ENCODE measurements at regions not wholly inside any gene's neighbourhood (a gene's known extent, or its start where the extent isn't known, plus 50 kb on each side); places are given as distances from the start of the nearest gene placed in this dataset.
A peak's percentile ranks its signal among the peaks of the same experiment; 100 is the strongest.

DNA sequence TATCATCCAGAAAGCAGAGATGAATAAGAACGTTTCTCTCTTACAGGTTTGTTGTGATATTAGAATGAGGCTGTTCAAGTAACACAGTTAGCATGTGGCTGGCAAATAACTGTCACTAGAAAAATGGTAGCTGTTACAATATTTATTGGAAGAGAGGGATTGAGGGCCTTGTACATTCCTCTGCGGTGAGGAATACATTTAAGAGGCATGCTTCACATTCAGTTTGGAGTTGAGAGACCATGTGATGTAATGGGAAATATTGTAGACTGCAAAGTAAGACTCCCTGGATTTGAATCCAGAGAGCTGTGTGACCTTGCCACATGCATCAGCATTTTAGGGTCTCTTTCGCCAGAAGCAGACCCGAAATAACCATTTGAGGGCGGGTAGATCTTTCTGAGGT lies 104.8 kb upstream of the KIT start:
- ATAC-seq (ENCODE audit: low FRiP score in 2 of 2): peak in 1 of 2 donors; percentile 37
- Histone ChIP-seq H3K36me3 (no peaks in the 10 kb centered on the region), H3K4me1 (peaks cover 0 to 11% (median 0%) of the 10 kb centered on the region in 4 donors), H3K27ac (no peak overlapping the region), H3K9me3 (no peaks in the 10 kb centered on the region), H3K4me3 (no peak overlapping the region), H3K27me3 (no peaks in the 10 kb centered on the region)
- no peak for DNase-seq
- TF ChIP-seq EP300 (IDR thresholded peaks at IDR 0.05) (no peak), POLR2AphosphoS5 (IDR thresholded peaks at IDR 0.05) (no peak), POLR2A (IDR thresholded peaks at IDR 0.05) (no peak)
- TF ChIP-seq, protein P1, sequence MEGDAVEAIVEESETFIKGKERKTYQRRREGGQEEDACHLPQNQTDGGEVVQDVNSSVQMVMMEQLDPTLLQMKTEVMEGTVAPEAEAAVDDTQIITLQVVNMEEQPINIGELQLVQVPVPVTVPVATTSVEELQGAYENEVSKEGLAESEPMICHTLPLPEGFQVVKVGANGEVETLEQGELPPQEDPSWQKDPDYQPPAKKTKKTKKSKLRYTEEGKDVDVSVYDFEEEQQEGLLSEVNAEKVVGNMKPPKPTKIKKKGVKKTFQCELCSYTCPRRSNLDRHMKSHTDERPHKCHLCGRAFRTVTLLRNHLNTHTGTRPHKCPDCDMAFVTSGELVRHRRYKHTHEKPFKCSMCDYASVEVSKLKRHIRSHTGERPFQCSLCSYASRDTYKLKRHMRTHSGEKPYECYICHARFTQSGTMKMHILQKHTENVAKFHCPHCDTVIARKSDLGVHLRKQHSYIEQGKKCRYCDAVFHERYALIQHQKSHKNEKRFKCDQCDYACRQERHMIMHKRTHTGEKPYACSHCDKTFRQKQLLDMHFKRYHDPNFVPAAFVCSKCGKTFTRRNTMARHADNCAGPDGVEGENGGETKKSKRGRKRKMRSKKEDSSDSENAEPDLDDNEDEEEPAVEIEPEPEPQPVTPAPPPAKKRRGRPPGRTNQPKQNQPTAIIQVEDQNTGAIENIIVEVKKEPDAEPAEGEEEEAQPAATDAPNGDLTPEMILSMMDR (IDR thresholded peaks at IDR 0.05): no peak
- WGBS, 2 donors: 76 to 89% methylated on average over 5 of the region's 5 CpGs

DNA sequence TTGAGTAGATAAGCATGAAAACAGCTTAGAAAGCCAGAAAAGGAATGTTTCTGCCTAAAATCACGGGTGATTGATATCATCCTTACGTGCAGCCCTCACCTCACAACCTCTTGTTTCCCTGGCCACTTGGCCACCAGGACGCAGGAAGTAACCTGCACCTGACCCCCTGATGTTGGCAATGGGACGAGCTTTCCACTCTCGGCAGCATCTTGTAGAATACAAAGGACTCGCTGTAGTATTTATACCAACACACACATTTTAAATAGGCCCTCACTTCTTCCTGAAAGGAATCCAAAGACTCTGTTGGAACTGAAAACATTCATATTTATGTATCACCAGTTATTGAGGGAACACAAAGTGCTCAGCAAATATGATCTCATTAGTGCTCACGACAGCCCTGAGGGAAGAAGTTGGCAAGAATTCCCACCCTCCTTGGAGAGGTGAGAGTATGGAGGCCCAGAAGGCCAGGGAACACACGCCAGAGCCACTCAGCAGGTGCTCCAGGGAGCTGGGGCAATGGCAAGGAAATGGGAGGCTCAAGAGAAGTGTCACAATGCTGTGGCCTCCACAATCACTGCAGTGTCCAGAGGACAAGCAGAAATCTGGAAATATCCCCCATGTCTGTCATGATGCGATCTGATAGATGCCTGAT lies 103.3 kb upstream of the KIT start:
- DNase-seq (peak in 1 of 2 donors; percentile 50), ATAC-seq (ENCODE audit: low FRiP score in 2 of 2) (peak; percentile 24 to 34)
- H3K4me3 ChIP-seq: no peak overlapping the region
- H3K27ac ChIP-seq: peak overlapping the region in 1 of 4 donors; percentile 27
- TF ChIP-seq POLR2AphosphoS5 (IDR thresholded peaks at IDR 0.05): peak in 1 of 2 donors; percentile 27
- TF ChIP-seq POLR2A (IDR thresholded peaks at IDR 0.05): no peak
- TF ChIP-seq EP300 (IDR thresholded peaks at IDR 0.05): peak in 1 of 4 donors; percentile 41
- TF ChIP-seq, protein P1 (IDR thresholded peaks at IDR 0.05): no peak
- H3K4me1 ChIP-seq: peaks cover 0 to 11% (median 5%) of the 10 kb centered on the region in 4 donors
- WGBS, 2 donors: 63 to 66% methylated on average over 9 of the region's 9 CpGs
- H3K9me3 ChIP-seq: no peaks in the 10 kb centered on the region
- H3K27me3 ChIP-seq: no peaks in the 10 kb centered on the region
- no peaks in the 10 kb centered on the region for H3K36me3 ChIP-seq

DNA sequence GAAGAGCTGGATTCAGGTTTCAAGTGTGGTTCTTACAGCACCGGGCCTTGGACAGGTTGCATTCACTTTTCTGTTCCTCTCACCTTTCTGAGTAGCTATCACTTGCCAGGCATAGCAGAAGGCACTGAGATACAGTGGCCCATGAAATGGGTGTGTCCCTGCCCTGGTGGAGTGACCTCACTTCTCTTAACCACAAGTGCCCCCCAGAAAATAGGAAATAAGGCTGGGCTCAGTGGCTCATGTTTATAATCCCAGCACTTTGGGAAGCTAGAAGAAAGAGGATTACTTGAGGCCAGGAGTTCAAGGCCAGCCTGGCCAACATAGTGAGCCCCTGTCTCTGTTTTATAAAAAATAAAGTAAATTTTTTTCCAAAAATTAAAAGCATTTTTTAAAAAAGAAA lies 101.7 kb upstream of the KIT start:
- Histone ChIP-seq H3K4me1 (peaks cover 0 to 8% (median 6%) of the 10 kb centered on the region in 4 donors), H3K4me3 (no peak overlapping the region), H3K9me3 (no peaks in the 10 kb centered on the region), H3K36me3 (no peaks in the 10 kb centered on the region), H3K27me3 (no peaks in the 10 kb centered on the region), H3K27ac (no peak overlapping the region)
- no peak for TF ChIP-seq POLR2AphosphoS5 (IDR thresholded peaks at IDR 0.05)
- TF ChIP-seq, protein P1 (IDR thresholded peaks at IDR 0.05): no peak
- TF ChIP-seq EP300 (IDR thresholded peaks at IDR 0.05): no peak
- TF ChIP-seq POLR2A (IDR thresholded peaks at IDR 0.05): no peak
- ATAC-seq (ENCODE audit: low FRiP score in 2 of 2) (no peak), DNase-seq (no peak)
- 62 to 67% methylated on average over 1 of the region's 1 CpG for WGBS, 2 donors

DNA sequence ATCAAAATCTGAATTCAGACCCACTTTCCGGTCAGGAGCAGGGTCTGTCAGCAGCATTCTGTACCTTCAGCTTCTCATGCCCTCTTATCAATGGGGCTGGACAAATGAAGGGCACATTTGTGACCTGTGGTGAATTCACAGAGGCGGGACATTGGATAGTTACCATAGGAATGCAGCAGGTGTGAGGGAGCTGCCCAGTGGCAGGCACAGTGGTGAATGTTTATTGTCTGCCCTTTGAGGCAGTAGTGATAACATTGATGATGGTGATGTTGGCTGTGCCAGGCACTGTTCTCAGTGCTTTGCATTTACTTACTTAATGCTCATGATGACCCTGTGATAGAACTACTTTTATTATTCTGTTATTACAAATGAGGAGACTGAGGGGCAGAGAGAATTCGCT lies 101.2 kb upstream of the KIT start:
- WGBS, 2 donors: 93 to 95% methylated on average over 3 of the region's 3 CpGs
- no peak overlapping the region for H3K27ac ChIP-seq
- no peaks in the 10 kb centered on the region for H3K9me3 ChIP-seq
- TF ChIP-seq EP300 (IDR thresholded peaks at IDR 0.05) (no peak), POLR2A (IDR thresholded peaks at IDR 0.05) (no peak), POLR2AphosphoS5 (IDR thresholded peaks at IDR 0.05) (no peak)
- H3K36me3 ChIP-seq: no peaks in the 10 kb centered on the region
- ATAC-seq (ENCODE audit: low FRiP score in 2 of 2) (no peak), DNase-seq (no peak)
- no peaks in the 10 kb centered on the region for H3K27me3 ChIP-seq
- H3K4me3 ChIP-seq: no peak overlapping the region
- H3K4me1 ChIP-seq: peaks cover 0 to 8% (median 6%) of the 10 kb centered on the region in 4 donors

DNA sequence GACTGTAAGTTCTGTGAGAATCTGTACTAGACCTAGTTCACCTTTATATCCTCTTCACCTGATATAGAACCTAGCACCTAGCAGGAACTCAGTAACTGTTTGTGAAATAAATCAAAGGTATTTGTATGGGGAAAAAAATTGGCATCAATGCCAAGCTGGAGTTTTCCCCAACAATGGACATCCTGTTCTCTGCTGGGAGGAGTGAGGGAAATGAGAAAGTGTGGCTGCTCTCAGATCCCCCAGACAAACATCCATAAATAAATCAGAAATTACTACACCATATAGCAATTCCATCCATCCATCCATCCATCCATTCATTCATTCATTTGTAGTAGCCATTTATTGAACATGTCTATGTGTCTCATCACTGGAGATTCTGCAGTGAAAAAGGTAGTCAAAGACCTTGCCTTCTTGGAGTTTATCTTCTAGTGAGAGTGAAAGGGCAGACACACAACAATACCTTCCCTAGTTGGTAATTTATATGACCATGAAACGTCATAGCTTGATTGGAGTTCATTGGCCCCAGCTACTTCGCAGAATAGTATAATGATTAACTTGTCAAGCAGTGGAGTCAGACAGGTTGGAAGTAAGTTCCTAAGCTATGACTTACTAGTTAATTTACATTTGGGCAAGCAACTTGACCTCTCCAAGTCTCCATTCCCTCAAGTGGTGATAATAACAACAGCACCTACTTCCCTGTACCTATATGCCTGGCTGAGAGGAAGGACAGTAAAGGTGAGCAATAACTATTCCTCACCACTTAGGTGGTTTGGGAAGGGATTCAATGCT lies 98.7 kb upstream of the KIT start:
- no peak for ATAC-seq (ENCODE audit: low FRiP score in 2 of 2)
- TF ChIP-seq POLR2AphosphoS5 (IDR thresholded peaks at IDR 0.05): no peak
- TF ChIP-seq, protein P1 (IDR thresholded peaks at IDR 0.05): no peak
- no peak for TF ChIP-seq POLR2A (IDR thresholded peaks at IDR 0.05)
- no peak for TF ChIP-seq EP300 (IDR thresholded peaks at IDR 0.05)

More for the DNA sequence above, 98.7 kb upstream of the KIT start:
- Histone ChIP-seq H3K4me1 (peaks cover 0 to 8% (median 6%) of the 10 kb centered on the region in 4 donors), H3K4me3 (no peak overlapping the region), H3K27me3 (no peaks in the 10 kb centered on the region), H3K9me3 (no peaks in the 10 kb centered on the region), H3K36me3 (no peaks in the 10 kb centered on the region), H3K27ac (no peak overlapping the region)
- DNase-seq: no peak
- WGBS, 2 donors: 32 to 67% methylated on average over 2 of the region's 2 CpGs

All from upper lobe of left lung (tissue), 6 donors.